DND-41 (cell line): ENCODE measurements at regions not wholly inside any gene's neighbourhood (a gene's known extent, or its start where the extent isn't known, plus 50 kb on each side); places are given as distances from the start of the nearest gene placed in this dataset.

Experiments
- ATAC-seq: fragments of 200-7000 bp; cut with Tn5 transposase; 3 replicates; pipeline ENCODE4 v1.9.1; 2021; ENCODE audit warnings: low read depth; ENCODE audit not compliant: insufficient read depth
- DNase-seq: peaks from one replicate; pipeline ENCODE4 v3.0.0-alpha.2; 2020
- H2AFZ ChIP-seq: 2 replicates; pipeline ENCODE4 v1.6.0; 2012; ENCODE audit warnings: low read depth, low read length
- H3K27ac ChIP-seq: 2 replicates; pipeline ENCODE4 v1.5.1; 2012; ENCODE audit warnings: low read length, inconsistent platforms
- H3K27me3 ChIP-seq: fragments of 200-600 bp; sonication (generic); 2 replicates; pipeline ENCODE4 v1.6.0; 2012; ENCODE audit warnings: low read length, mild to moderate bottlenecking, inconsistent platforms; ENCODE audit not compliant: insufficient read depth, poor library complexity
- H3K36me3 ChIP-seq: 2 replicates; pipeline ENCODE4 v1.5.1; 2012; ENCODE audit warnings: low read length, inconsistent platforms; ENCODE audit not compliant: insufficient read depth
- H3K4me1 ChIP-seq: 2 replicates; pipeline ENCODE4 v1.5.1; 2012; ENCODE audit warnings: mild to moderate bottlenecking, low read length; ENCODE audit not compliant: insufficient read depth
- H3K4me2 ChIP-seq: 2 replicates; pipeline ENCODE4 v1.6.0; 2012; ENCODE audit warnings: mild to moderate bottlenecking, moderate library complexity, low read length, inconsistent platforms; ENCODE audit not compliant: insufficient read depth
- H3K4me3 ChIP-seq, 2 experiments: fragments of 200-600 bp in 1 of 2; shearing (Covaris generic) in 1 of 2; 2 replicates each; pipeline ENCODE4 v1.5.1; 2012 to 2016; ENCODE audit warnings: inconsistent platforms in 2 of 2, low read length in 2 of 2, mild to moderate bottlenecking in 2 of 2, low read depth in 1 of 2, moderate library complexity in 1 of 2
- H3K79me2 ChIP-seq: 2 replicates; pipeline ENCODE4 v1.6.0; 2012; ENCODE audit warnings: low read length, inconsistent platforms; ENCODE audit not compliant: insufficient read depth
- H3K9ac ChIP-seq: 2 replicates; pipeline ENCODE4 v1.6.0; 2012; ENCODE audit warnings: low read depth, mild to moderate bottlenecking, inconsistent platforms, low read length, moderate library complexity
- H3K9me3 ChIP-seq: 2 replicates; pipeline ENCODE4 v1.5.1; 2012; ENCODE audit warnings: low read length, moderate library complexity, mild to moderate bottlenecking, inconsistent platforms; ENCODE audit not compliant: insufficient read depth, severe bottlenecking
- H4K20me1 ChIP-seq: 2 replicates; pipeline ENCODE4 v1.6.0; 2012; ENCODE audit warnings: low read length; ENCODE audit not compliant: insufficient read depth
- EZH2 ChIP-seq: IDR thresholded peaks from 3 replicates; pipeline ENCODE4 v1.6.1; 2012; ENCODE audit warnings: borderline replicate concordance, low read depth, mild to moderate bottlenecking, moderate library complexity, low read length, inconsistent platforms; ENCODE audit not compliant: severe bottlenecking
- TF ChIP-seq, protein P1 (sequence below): IDR thresholded peaks from 2 replicates; pipeline ENCODE4 v1.5.1; 2012; ENCODE audit warnings: borderline replicate concordance, low read length, moderate library complexity, mild to moderate bottlenecking; ENCODE audit not compliant: poor library complexity, severe bottlenecking; ENCODE audit errors: extremely low read depth

DNA sequence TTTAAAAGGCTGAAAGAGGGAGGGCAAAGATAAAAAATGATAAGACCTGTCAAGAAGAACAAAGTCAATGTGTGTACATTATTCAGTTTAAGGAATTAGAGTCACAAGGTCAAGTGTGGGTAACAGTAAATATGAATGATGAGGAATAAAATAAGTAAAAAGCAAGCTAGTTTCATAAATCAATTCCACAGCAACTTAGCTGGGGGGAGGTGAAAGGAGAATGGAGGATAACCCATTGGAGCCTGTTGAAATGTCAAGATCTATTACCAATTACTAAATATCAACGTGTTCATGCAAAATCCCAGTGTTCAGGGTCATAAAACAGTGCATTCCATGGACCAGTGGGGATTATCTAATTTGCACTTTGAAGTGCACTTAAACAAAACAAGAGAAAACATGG is 242.9 kb downstream of the TBX18 start:
- H3K9ac ChIP-seq, result no peak overlapping the region
- ATAC-seq, result no peak
- no peaks in the 10 kb centered on the region for H3K36me3 ChIP-seq
- no peak overlapping the region for H3K4me3 ChIP-seq
- no peaks in the 10 kb centered on the region for H4K20me1 ChIP-seq
- no peak overlapping the region for H3K27ac ChIP-seq
- peaks cover 12% of the 10 kb centered on the region for H3K4me1 ChIP-seq
- no peaks in the 10 kb centered on the region for H3K9me3 ChIP-seq
- H3K27me3 ChIP-seq, result no peaks in the 10 kb centered on the region
- no peak for TF ChIP-seq EZH2
- TF ChIP-seq, protein P1, sequence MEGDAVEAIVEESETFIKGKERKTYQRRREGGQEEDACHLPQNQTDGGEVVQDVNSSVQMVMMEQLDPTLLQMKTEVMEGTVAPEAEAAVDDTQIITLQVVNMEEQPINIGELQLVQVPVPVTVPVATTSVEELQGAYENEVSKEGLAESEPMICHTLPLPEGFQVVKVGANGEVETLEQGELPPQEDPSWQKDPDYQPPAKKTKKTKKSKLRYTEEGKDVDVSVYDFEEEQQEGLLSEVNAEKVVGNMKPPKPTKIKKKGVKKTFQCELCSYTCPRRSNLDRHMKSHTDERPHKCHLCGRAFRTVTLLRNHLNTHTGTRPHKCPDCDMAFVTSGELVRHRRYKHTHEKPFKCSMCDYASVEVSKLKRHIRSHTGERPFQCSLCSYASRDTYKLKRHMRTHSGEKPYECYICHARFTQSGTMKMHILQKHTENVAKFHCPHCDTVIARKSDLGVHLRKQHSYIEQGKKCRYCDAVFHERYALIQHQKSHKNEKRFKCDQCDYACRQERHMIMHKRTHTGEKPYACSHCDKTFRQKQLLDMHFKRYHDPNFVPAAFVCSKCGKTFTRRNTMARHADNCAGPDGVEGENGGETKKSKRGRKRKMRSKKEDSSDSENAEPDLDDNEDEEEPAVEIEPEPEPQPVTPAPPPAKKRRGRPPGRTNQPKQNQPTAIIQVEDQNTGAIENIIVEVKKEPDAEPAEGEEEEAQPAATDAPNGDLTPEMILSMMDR, result no peak
- DNase-seq, result no peak
- no peak overlapping the region for H3K4me2 ChIP-seq
- no peaks in the 10 kb centered on the region for H3K79me2 ChIP-seq
- no peak overlapping the region for H2AFZ ChIP-seq

DNA sequence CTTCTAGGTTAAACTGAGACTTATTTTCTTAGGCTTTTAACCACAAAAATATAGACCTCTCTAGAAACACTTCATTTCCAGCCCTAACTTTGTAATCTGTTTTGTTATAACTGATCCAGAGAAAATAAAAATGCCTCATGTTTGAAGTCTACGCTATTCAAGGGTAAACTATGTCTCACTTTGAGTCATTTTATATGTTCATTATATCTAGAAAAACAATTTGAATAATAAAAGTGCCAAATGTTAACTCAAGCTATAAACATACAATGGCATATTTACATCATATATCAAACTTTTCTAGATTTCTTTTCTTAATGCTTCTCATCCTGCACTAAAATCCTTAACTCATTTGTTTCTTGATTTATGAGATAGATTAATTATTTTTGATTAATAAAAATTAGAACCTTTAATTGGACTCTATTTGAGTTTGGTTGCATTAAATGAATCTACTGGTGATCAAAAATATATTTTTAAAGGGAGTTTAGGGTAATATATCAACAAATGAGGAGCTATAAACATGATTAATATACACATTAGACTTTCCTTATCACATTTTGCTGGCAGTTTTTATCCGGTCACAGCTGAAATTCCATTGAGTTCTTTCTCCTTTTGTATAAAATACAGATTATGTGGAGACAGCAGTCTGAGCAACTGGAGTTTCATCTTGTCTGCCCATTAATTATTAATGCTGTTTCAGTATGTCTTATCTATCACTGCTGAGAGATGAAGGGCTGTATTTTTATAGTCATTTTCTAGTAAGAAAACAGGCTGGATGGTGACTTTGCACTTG is 246.5 kb downstream of the TBX18 start:
- Histone ChIP-seq H3K27me3 (no peaks in the 10 kb centered on the region), H3K4me3 (no peak overlapping the region), H2AFZ (no peak overlapping the region), H3K79me2 (no peaks in the 10 kb centered on the region), H3K4me1 (no peaks in the 10 kb centered on the region), H3K4me2 (no peak overlapping the region), H3K27ac (no peak overlapping the region), H4K20me1 (no peaks in the 10 kb centered on the region), H3K9me3 (no peaks in the 10 kb centered on the region), H3K9ac (no peak overlapping the region), H3K36me3 (no peaks in the 10 kb centered on the region)
- no peak for ATAC-seq
- no peak for DNase-seq
- TF ChIP-seq, protein P1, result no peak
- TF ChIP-seq EZH2, result no peak

DNA sequence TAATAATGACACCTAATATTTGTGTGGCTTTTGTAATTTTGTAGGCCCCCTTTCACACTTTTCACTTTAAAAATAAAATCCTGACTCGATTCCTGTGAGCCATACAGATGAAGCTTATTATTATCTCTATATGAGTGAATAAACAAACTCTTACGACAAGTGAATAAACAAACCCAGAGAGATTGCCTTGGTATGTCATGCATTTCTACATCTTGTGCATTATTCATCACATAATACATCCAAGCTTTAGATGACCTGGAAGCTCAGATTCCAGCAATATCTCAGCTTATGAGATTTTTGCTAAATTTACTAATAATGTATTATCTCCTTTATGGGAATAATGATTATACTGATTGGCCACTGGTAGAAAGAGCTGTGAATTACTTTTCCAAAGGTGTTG is 248.2 kb downstream of the TBX18 start:
- Histone ChIP-seq H3K4me3 (no peak overlapping the region), H3K27me3 (no peaks in the 10 kb centered on the region), H3K27ac (no peak overlapping the region), H3K9me3 (no peaks in the 10 kb centered on the region), H3K79me2 (no peaks in the 10 kb centered on the region), H3K9ac (no peak overlapping the region), H2AFZ (no peak overlapping the region), H3K4me2 (no peak overlapping the region), H3K36me3 (no peaks in the 10 kb centered on the region), H3K4me1 (no peaks in the 10 kb centered on the region), H4K20me1 (no peaks in the 10 kb centered on the region)
- TF ChIP-seq, protein P1, result no peak
- TF ChIP-seq EZH2, result no peak
- no peak for ATAC-seq
- no peak for DNase-seq
